ENCODE measurements at regions not wholly inside any gene's neighbourhood (a gene's known extent, or its start where the extent isn't known, plus 50 kb on each side); places are given as distances from the start of the nearest gene placed in this dataset.
"Not testable (repeated sequence)": the region's sequence is repeated elsewhere in the genome, so short reads cannot be mapped to it uniquely, and the experiment has no call there.

DNA sequence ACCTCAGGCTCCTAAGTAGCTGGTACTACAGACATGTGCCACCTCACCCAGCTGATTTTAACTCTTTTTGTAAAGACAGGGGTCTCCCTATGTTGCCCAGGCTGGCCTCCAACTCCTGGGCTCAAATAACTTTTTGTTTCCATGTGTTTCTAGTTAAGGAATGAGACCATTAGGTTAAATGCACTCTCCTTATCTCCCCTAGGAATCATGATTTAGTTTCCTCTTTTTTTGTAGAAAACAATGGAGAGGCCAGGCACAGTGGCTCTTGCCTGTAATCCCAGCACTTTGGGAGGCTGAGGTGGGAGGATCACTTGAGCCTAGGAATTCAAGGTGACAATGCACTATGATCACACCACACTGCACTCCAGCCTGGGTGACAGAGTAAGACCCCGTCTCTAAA lies 198.8 kb upstream of the C2CD4B start:
- DNase-seq: no peak
- Histone ChIP-seq H3K27me3 (no peaks in the 10 kb centered on the region), H3K9me3 (no peaks in the 10 kb centered on the region), H3K27ac (no peak overlapping the region), H3K36me3 (replicated peaks in 1 of 2; ENCODE audit: insufficient read depth in 1 of 2, low read depth in 2 of 2) (no peaks in the 10 kb centered on the region), H3K4me1 (no peaks in the 10 kb centered on the region), H3K4me3 (no peak overlapping the region)
- intact Hi-C loops (cut with DNase I): no loop called here
- no peak for TF ChIP-seq POLR2A (IDR thresholded peaks at IDR 0.05)
- ATAC-seq: no peak
- WGBS, 2 donors: 45 to 60% methylated on average over 1 of the region's 1 CpG

DNA sequence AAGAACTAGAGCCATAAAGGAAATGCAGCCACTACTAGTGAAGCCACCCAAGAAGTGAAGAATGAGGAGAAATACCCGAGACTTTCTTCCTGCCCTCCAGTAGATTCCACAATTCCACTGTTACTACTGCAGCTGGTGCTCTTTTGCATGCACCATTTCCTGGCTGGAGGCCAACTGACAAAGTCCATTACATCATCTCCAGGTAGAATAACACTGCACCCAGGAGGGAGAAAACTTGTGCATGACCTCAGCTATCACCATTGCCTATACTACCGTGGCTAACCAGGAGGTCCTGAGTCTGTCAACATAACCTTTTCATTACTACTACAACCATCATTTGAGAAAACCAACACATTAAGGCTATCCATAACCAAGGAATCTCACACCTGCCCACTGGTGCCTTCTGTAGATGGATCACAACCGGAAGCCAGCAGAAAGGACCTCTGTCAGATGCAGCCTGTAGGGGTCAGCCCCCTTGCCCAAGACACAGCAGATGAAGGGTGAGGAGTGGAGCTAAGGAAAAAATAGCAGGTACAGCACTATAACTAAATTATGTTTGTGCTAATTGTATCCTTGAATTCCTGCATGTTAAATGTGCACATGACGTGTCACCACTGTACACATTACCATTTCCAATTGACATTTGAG lies 200.8 kb upstream of the C2CD4B start:
- intact Hi-C loops (cut with DNase I): no loop called here
- ATAC-seq (peak; percentile 45), DNase-seq (peak; percentile 45 to 83 (median 68))
- 40 to 50% methylated on average over 4 of the region's 4 CpGs for WGBS, 2 donors
- Histone ChIP-seq H3K9me3 (no peaks in the 10 kb centered on the region), H3K36me3 (replicated peaks in 1 of 2; ENCODE audit: insufficient read depth in 1 of 2, low read depth in 2 of 2) (no peaks in the 10 kb centered on the region), H3K27ac (no peak overlapping the region), H3K27me3 (no peaks in the 10 kb centered on the region), H3K4me3 (no peak overlapping the region), H3K4me1 (no peaks in the 10 kb centered on the region)
- no peak for TF ChIP-seq POLR2A (IDR thresholded peaks at IDR 0.05)
- TF ChIP-seq, protein P1, sequence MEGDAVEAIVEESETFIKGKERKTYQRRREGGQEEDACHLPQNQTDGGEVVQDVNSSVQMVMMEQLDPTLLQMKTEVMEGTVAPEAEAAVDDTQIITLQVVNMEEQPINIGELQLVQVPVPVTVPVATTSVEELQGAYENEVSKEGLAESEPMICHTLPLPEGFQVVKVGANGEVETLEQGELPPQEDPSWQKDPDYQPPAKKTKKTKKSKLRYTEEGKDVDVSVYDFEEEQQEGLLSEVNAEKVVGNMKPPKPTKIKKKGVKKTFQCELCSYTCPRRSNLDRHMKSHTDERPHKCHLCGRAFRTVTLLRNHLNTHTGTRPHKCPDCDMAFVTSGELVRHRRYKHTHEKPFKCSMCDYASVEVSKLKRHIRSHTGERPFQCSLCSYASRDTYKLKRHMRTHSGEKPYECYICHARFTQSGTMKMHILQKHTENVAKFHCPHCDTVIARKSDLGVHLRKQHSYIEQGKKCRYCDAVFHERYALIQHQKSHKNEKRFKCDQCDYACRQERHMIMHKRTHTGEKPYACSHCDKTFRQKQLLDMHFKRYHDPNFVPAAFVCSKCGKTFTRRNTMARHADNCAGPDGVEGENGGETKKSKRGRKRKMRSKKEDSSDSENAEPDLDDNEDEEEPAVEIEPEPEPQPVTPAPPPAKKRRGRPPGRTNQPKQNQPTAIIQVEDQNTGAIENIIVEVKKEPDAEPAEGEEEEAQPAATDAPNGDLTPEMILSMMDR (IDR thresholded peaks at IDR 0.05): no peak

DNA sequence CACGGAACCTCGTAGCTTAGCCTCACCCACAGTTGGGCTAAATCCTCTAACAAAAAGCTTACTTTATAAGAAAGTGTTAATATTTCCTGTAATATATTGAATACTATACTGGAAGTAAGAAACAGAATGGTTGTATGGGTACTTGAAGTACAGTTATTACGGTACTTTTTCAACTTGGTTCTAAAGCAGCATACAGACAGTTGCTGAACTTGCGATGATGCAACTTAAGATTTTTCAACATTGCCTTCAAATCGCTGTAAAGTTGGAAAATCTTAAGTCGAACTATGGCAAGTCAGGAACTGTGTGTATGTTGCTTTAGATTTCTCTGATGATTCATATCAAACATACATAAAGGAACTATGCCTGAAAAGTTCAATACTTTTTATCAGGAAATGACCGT lies 204.4 kb upstream of the C2CD4B start:
- intact Hi-C loops (cut with DNase I): no loop called here

DNA sequence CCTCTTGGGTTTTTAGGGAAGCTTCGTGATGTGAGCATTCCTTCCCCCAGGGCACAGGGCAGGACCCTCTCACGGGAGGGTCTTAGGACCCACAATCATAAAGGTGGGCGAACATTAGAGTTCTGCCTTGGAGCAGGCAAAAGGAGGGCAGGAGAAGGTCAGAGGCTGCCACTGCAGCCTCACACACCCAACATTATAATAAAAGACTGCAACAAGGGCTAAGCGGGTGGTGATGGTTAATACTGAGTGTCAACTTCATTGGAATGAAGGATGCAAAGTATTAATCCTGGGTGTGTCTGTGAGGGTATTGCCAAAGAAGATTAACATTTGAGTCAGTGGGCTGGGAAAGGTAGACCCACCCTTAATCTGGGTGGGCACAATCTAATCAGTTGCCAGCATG lies 206.6 kb upstream of the C2CD4B start:
- H3K27me3 ChIP-seq; H3K36me3 ChIP-seq (replicated peaks in 1 of 2; ENCODE audit: insufficient read depth in 1 of 2, low read depth in 2 of 2); H3K27ac ChIP-seq; H3K4me1 ChIP-seq; H3K4me3 ChIP-seq; ATAC-seq; intact Hi-C loops (cut with DNase I); H3K9me3 ChIP-seq; DNase-seq: not testable (repeated sequence)
- 60 to 70% methylated on average over 2 to 4 of the region's 4 CpGs for WGBS, 2 donors

More for the DNA sequence above, 204.4 kb upstream of the C2CD4B start:
- DNase-seq (no peak), ATAC-seq (no peak)
- no peak overlapping the region for H3K27ac ChIP-seq
- 55 to 58% methylated on average over 7 of the region's 7 CpGs for WGBS, 2 donors
- H3K4me1 ChIP-seq: no peaks in the 10 kb centered on the region
- H3K9me3 ChIP-seq: no peaks in the 10 kb centered on the region
- H3K36me3 ChIP-seq (replicated peaks in 1 of 2; ENCODE audit: insufficient read depth in 1 of 2, low read depth in 2 of 2): no peaks in the 10 kb centered on the region
- H3K4me3 ChIP-seq: no peak overlapping the region
- H3K27me3 ChIP-seq: no peaks in the 10 kb centered on the region
- TF ChIP-seq POLR2A (IDR thresholded peaks at IDR 0.05): no peak
- TF ChIP-seq, protein P1 (IDR thresholded peaks at IDR 0.05): no peak

DNA sequence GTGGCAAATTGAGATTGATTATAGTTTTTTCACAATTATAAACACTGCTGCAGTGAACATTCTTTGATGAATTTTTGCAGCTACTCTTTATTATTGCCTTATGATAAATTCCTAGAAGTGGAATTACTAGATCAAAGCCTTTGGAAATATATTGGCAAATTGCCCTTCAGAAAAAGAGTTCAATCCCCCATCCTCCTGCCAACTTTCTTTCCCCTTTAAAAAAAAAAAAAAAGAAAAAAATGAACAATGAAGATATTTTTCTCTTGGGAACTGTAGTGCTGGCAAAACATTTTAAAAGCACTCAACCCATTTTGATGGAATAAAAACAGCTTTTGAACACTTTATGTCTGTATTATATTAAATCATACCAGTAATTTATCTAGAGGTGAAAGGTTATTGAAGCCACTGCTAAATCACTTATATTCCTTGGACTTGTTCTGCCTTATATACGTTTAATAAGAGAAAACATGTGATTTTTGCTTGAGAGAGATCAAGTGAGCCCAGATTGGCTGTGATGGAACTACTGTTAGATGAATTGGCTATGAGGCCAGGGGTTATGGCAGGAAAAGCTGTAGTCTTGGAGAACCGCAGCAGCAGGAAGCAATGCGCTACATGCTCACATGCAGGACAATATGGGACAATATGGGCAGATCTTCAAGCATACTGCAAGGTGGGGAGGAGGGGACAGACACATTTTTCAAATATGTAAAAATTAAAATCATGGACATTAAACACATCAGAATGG lies 212.8 kb upstream of the C2CD4B start:
- intact Hi-C loops (cut with DNase I): no loop called here
- WGBS, 2 donors: 60 to 67% methylated on average over 3 of the region's 3 CpGs
- H3K4me1 ChIP-seq: no peaks in the 10 kb centered on the region
- H3K27ac ChIP-seq: no peak overlapping the region
- TF ChIP-seq, protein P1 (IDR thresholded peaks at IDR 0.05): no peak
- H3K4me3 ChIP-seq: no peak overlapping the region
- ATAC-seq (no peak), DNase-seq (no peak)
- no peaks in the 10 kb centered on the region for H3K36me3 ChIP-seq (replicated peaks in 1 of 2; ENCODE audit: insufficient read depth in 1 of 2, low read depth in 2 of 2)
- no peaks in the 10 kb centered on the region for H3K27me3 ChIP-seq
- H3K9me3 ChIP-seq: no peaks in the 10 kb centered on the region

Measured in body of pancreas (tissue), 4 donors.